HCT116 (cell line): ENCODE measurements at regions not wholly inside any gene's neighbourhood (a gene's known extent, or its start where the extent isn't known, plus 50 kb on each side); places are given as distances from the start of the nearest gene placed in this dataset.
"Not testable (repeated sequence)": the region's sequence is repeated elsewhere in the genome, so short reads cannot be mapped to it uniquely, and the experiment has no call there.

Experiments
- ATAC-seq: fragments of 200-7000 bp; cut with Tn5 transposase; 2 replicates; pipeline ENCODE4 v1.9.1; 2020; ENCODE audit warnings: mild to moderate bottlenecking, moderate library complexity
- BruUV-seq: library from RNA; stranded (reverse); fragments of 400-500 nt; replicated peaks from 2 replicates; lab custom pipeline; 2021; lab: Mats Ljungman, UMichigan
- CTCF ChIA-PET: fragments of 300-600 bp; sonication (Branson Sonifier 250); formaldehyde crosslinking; loops from one replicate; lab custom pipeline; 2021; ENCODE audit warnings: antibody characterized with exemption; lab: Charles Lee
- POLR2A ChIA-PET: fragments of 300-600, 350-600 bp; sonication (Branson Sonifier 250); formaldehyde crosslinking; loops from one replicate; lab custom pipeline; 2021; ENCODE audit warnings: antibody characterized with exemption; lab: Charles Lee
- RAD21 ChIA-PET, 2 experiments: fragments of 300-600 bp; sonication (Branson Sonifier 250); formaldehyde crosslinking; loops; one replicate each; lab custom pipeline; 2023; ENCODE audit warnings: low total read pairs in 2 of 2; ENCODE audit not compliant: uncharacterized antibody in 2 of 2, unreplicated experiment in 2 of 2, low non-redundant PET in 1 of 2; lab: Charles Lee
- DNase-seq: peaks from one replicate; pipeline ENCODE4 v3.0.0-alpha.2; 2010; ENCODE audit warnings: low read depth, low spot score
- H2AFZ ChIP-seq: fragments of 200-600 bp; shearing (Covaris generic), sonication (generic); 2 replicates; pipeline ENCODE4 v1.6.1; 2017; ENCODE audit warnings: low read depth, mixed run types, mixed read lengths, antibody characterized with exemption, low read length; ENCODE audit not compliant: poor library complexity, severe bottlenecking
- H3K27ac ChIP-seq: 2 replicates; pipeline ENCODE4 v1.5.1; 2012; ENCODE audit warnings: low read depth, low read length
- H3K27me3 ChIP-seq: fragments of 200-600 bp; sonication (generic); 2 replicates; pipeline ENCODE4 v1.6.1; 2016; ENCODE audit warnings: mixed run types, low read length, mixed read lengths; ENCODE audit not compliant: insufficient read depth
- H3K36me3 ChIP-seq, 2 experiments: fragments of 200-500 bp in 1 of 2; fragments of 200-600 bp in 1 of 2; sonication (Bioruptor generic) in 1 of 2; sonication (generic) in 1 of 2; 2 replicates each; pipeline versions ENCODE4 v1.5.1 to v1.6.1; 2014 to 2016; ENCODE audit warnings: low read length in 2 of 2, inconsistent platforms in 1 of 2, mixed read lengths in 1 of 2, mixed run types in 1 of 2; ENCODE audit not compliant: insufficient read depth in 2 of 2, control insufficient read depth in 1 of 2
- H3K4me1 ChIP-seq, 2 experiments: fragments of 200-600 bp in 1 of 2; sonication (generic) in 1 of 2; 2 replicates each; pipeline versions ENCODE4 v1.5.1 to v1.6.1; 2012 to 2017; ENCODE audit warnings: low read length in 2 of 2, inconsistent platforms in 1 of 2, mild to moderate bottlenecking in 1 of 2, mixed read lengths in 1 of 2, mixed run types in 1 of 2, moderate library complexity in 1 of 2; ENCODE audit not compliant: insufficient read depth in 2 of 2, control insufficient read depth in 1 of 2
- H3K4me2 ChIP-seq: fragments of 200-600 bp; sonication (generic); 2 replicates; pipeline ENCODE4 v1.6.1; 2017; ENCODE audit warnings: mixed run types, low read length, mixed read lengths
- H3K4me3 ChIP-seq, 2 experiments: fragments of 200-600 bp in 1 of 2; sonication (generic) in 1 of 2; replicated peaks in 1 of 2; 2 replicates each; pipeline ENCODE4 v1.5.1; 2011 to 2016; ENCODE audit warnings: low read length in 2 of 2, control low read depth in 1 of 2, low read depth in 1 of 2, mild to moderate bottlenecking in 1 of 2, mixed read lengths in 1 of 2, mixed run types in 1 of 2
- H3K79me2 ChIP-seq: fragments of 200-600 bp; sonication (generic); 2 replicates; pipeline ENCODE4 v1.6.1; 2017; ENCODE audit warnings: mild to moderate bottlenecking, mixed run types, low read length, moderate library complexity, mixed read lengths; ENCODE audit not compliant: insufficient read depth
- H3K9ac ChIP-seq: fragments of 200-600 bp; sonication (generic); 2 replicates; pipeline ENCODE4 v1.6.1; 2016; ENCODE audit warnings: low read length, mixed read lengths
- H3K9me2 ChIP-seq: fragments of 200-600 bp; sonication (generic), shearing (Covaris generic); 2 replicates; pipeline ENCODE4 v1.6.1; 2017; ENCODE audit warnings: mixed run types, mild to moderate bottlenecking, moderate library complexity; ENCODE audit not compliant: insufficient read depth
- H3K9me3 ChIP-seq, 2 experiments: fragments of 200-500 bp in 1 of 2; fragments of 200-600 bp in 1 of 2; sonication (Bioruptor generic) in 1 of 2; sonication (generic) in 1 of 2; 2 replicates each; pipeline ENCODE4 v1.6.1; 2014 to 2017; ENCODE audit warnings: low read length in 2 of 2, mixed read lengths in 2 of 2, inconsistent platforms in 1 of 2, low read depth in 1 of 2, mild to moderate bottlenecking in 1 of 2, mixed run types in 1 of 2, moderate library complexity in 1 of 2; ENCODE audit not compliant: control insufficient read depth in 1 of 2, insufficient read depth in 1 of 2
- H4K20me1 ChIP-seq: fragments of 200-600 bp; sonication (generic), shearing (Covaris generic); 2 replicates; pipeline ENCODE4 v1.6.1; 2017; ENCODE audit warnings: mixed run types, mild to moderate bottlenecking, moderate library complexity; ENCODE audit not compliant: insufficient read depth
- EGR1 ChIP-seq: IDR thresholded peaks from 2 replicates; pipeline ENCODE4 v1.6.1; 2012; ENCODE audit warnings: low read depth
- RAD21 ChIP-seq: IDR thresholded peaks from 2 replicates; pipeline ENCODE4 v1.6.1; 2012; ENCODE audit warnings: low read depth, mild to moderate bottlenecking
- ZNF274 ChIP-seq: fragments of 200-500 bp; sonication (Bioruptor generic); IDR thresholded peaks from 2 replicates; pipeline ENCODE4 v1.6.1; 2014; ENCODE audit warnings: mild to moderate bottlenecking, low read depth, low read length, inconsistent platforms
- intact Hi-C: fragments of 100-400 bp; cut with micrococcal nuclease; formaldehyde crosslinking; loops from 2 replicates; pipeline ENCODE4 v1.10.0; 2022
- TF ChIP-seq, protein P1 (sequence below): IDR thresholded peaks from 2 replicates; pipeline ENCODE4 v1.6.1; 2011; ENCODE audit warnings: mild to moderate bottlenecking, low read length, moderate library complexity; ENCODE audit not compliant: insufficient replicate concordance; ENCODE audit errors: extremely low read depth

DNA sequence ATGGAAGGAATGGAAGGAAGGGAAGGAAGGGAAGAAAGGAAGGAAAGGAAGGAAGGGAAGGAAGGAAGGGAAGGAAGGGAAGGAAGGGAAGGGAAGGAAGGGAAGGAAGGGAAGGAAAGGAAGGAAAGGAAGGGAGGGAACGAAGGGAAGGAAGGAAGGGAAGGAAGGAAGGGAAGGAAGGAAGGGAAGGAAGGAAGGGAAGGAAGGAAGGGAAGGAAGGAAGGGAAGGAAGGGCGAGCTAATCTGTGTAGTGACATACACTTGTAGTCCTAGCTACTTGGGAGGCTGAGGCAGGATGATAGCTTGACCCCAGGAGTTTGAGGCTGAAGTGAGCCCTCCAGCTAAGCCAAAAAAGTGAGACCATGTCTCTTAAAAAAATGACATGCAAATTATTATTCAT is 311.3 kb upstream of the LUZP2 start:
- not testable (repeated sequence) for H3K4me3 ChIP-seq, BruUV-seq, H3K9me2 ChIP-seq

DNA sequence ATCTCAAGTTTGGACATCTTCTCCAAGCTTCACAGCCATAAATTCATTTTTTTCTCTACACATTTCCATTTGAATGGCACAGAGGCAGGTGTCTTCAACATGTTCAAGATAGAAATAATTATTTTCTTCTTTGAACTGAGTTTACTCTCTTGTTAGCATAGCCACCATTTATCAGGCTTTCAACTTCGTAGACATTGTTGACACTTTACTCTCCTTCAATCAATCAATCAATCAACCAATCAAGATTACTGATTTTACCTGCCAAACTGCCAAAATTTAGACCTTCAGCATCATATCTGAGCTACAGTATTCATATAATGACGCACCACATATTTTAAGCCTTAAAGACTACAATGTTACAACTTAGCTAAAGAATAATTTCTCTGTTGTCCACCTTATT is 300.1 kb upstream of the LUZP2 start:
- POLR2A ChIA-PET = no interaction called here
- TF ChIP-seq RAD21 (no peak), EGR1 (no peak), ZNF274 (no peak)
- TF ChIP-seq, protein P1, sequence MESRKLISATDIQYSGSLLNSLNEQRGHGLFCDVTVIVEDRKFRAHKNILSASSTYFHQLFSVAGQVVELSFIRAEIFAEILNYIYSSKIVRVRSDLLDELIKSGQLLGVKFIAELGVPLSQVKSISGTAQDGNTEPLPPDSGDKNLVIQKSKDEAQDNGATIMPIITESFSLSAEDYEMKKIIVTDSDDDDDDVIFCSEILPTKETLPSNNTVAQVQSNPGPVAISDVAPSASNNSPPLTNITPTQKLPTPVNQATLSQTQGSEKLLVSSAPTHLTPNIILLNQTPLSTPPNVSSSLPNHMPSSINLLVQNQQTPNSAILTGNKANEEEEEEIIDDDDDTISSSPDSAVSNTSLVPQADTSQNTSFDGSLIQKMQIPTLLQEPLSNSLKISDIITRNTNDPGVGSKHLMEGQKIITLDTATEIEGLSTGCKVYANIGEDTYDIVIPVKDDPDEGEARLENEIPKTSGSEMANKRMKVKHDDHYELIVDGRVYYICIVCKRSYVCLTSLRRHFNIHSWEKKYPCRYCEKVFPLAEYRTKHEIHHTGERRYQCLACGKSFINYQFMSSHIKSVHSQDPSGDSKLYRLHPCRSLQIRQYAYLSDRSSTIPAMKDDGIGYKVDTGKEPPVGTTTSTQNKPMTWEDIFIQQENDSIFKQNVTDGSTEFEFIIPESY = no peak
- RAD21 ChIA-PET = no interaction called here

More for the DNA sequence above, 311.3 kb upstream of the LUZP2 start:
- H3K27me3 ChIP-seq, H3K4me2 ChIP-seq, H2AFZ ChIP-seq, H3K27ac ChIP-seq, DNase-seq, RAD21 ChIA-PET, ATAC-seq, H3K79me2 ChIP-seq, CTCF ChIA-PET, POLR2A ChIA-PET, H3K9ac ChIP-seq, H3K36me3 ChIP-seq, H4K20me1 ChIP-seq, H3K4me1 ChIP-seq, intact Hi-C loops: not testable (repeated sequence)
- H3K9me3 ChIP-seq = peaks cover 6 to 11% of the 10 kb centered on the region in 2 experiments; a peak in 2 of 4 replicates

More for the DNA sequence above, 300.1 kb upstream of the LUZP2 start:
- no TSS peak for BruUV-seq
- no peak overlapping the region for H3K9ac ChIP-seq
- H3K4me1 ChIP-seq = no peaks in the 10 kb centered on the region
- CTCF ChIA-PET = no interaction called here
- H3K79me2 ChIP-seq = no peaks in the 10 kb centered on the region
- no peak overlapping the region for H2AFZ ChIP-seq
- intact Hi-C loops = no loop called here
- no peak overlapping the region for H3K4me3 ChIP-seq
- no peaks in the 10 kb centered on the region for H3K9me2 ChIP-seq
- ATAC-seq (no peak), DNase-seq (no peak)
- no peaks in the 10 kb centered on the region for H4K20me1 ChIP-seq
- H3K27ac ChIP-seq = no peak overlapping the region
- H3K36me3 ChIP-seq = no peaks in the 10 kb centered on the region
- H3K4me2 ChIP-seq = no peak overlapping the region
- H3K27me3 ChIP-seq = no peaks in the 10 kb centered on the region
- H3K9me3 ChIP-seq = peaks cover 3 to 26% of the 10 kb centered on the region in 2 experiments; a peak in 3 of 4 replicates
